Activated CD8-positive, alpha-beta T cell treated with anti-CD3 and anti-CD28 coated beads for 36 hours (primary cell): ENCODE measurements at regions not wholly inside any gene's neighbourhood (a gene's known extent, or its start where the extent isn't known, plus 50 kb on each side); places are given as distances from the start of the nearest gene placed in this dataset.

Experiments
- ATAC-seq: fragments of 200-7000 bp; cut with Tn5 transposase; one replicate; pipeline ENCODE4 v1.10.0; 2021; ENCODE audit warnings: mild to moderate bottlenecking, moderate library complexity
- CTCF ChIA-PET: fragments of 350-600 bp; sonication (Branson Sonifier 250); formaldehyde crosslinking; loops from one replicate; lab custom pipeline; 2021; ENCODE audit warnings: antibody characterized with exemption; lab: Charles Lee
- POLR2A ChIA-PET: fragments of 350-600 bp; sonication (Branson Sonifier 250); formaldehyde crosslinking; loops from one replicate; lab custom pipeline; 2021; ENCODE audit warnings: antibody characterized with exemption; lab: Charles Lee
- DNase-seq: peaks from one replicate; pipeline ENCODE4 v3.0.0-alpha.2; 2020
- H3K27ac Mint-ChIP-seq: one replicate; pipeline ENCODE4 v1.8.0; 2021; ENCODE audit warnings: mild to moderate bottlenecking, mixed read lengths
- H3K27me3 Mint-ChIP-seq: one replicate; pipeline ENCODE4 v1.8.0; 2021; ENCODE audit warnings: mixed read lengths
- H3K36me3 Mint-ChIP-seq: one replicate; pipeline ENCODE4 v1.8.0; 2021; ENCODE audit warnings: low read depth, mixed read lengths
- H3K4me1 Mint-ChIP-seq: one replicate; pipeline ENCODE4 v1.8.0; 2021; ENCODE audit warnings: low read depth, mixed read lengths
- H3K4me3 Mint-ChIP-seq: one replicate; pipeline ENCODE4 v1.8.0; 2021; ENCODE audit warnings: mild to moderate bottlenecking, moderate library complexity, mixed read lengths
- H3K9me3 Mint-ChIP-seq: one replicate; pipeline ENCODE4 v1.8.0; 2021; ENCODE audit warnings: mixed read lengths
- intact Hi-C: fragments of 100-400 bp; cut with micrococcal nuclease; formaldehyde crosslinking; loops from one replicate; pipeline ENCODE4 v1.10.0; 2022
- TF ChIP-seq, protein P1 (sequence below): fragments of 200-600 bp; IDR thresholded peaks from one replicate; pipeline ENCODE4 v1.8.0; 2022; ENCODE audit warnings: antibody characterized with exemption, mild to moderate bottlenecking

DNA sequence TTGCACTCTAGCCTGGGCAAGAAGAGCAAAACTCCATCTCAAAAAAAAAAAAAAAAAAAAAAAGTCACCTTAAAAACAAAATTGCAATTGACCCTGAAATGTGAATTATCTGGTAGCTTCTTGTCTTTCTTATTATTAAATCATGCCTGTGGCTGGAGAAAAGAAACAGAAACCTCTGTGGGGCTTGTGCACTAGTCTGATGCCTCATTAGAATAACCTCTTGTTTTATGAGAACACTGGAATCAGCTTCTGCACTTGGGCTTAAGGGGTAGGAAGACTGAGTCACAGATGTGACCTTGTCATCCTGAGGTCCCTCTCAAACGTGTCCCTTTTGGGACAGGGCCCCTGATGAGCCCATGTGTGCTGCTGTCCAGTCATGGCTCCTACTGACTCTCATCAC lies 237.9 kb downstream of the DACT1 start:
- Mint-ChIP-seq H3K9me3 (no peaks in the 10 kb centered on the region), H3K36me3 (no peaks in the 10 kb centered on the region), H3K4me3 (no peak overlapping the region), H3K27ac (no peak overlapping the region), H3K4me1 (no peaks in the 10 kb centered on the region), H3K27me3 (no peaks in the 10 kb centered on the region)
- DNase-seq = no peak
- ChIA-PET POLR2A (no interaction called here), CTCF (no interaction called here)
- ATAC-seq = no peak
- TF ChIP-seq, protein P1, sequence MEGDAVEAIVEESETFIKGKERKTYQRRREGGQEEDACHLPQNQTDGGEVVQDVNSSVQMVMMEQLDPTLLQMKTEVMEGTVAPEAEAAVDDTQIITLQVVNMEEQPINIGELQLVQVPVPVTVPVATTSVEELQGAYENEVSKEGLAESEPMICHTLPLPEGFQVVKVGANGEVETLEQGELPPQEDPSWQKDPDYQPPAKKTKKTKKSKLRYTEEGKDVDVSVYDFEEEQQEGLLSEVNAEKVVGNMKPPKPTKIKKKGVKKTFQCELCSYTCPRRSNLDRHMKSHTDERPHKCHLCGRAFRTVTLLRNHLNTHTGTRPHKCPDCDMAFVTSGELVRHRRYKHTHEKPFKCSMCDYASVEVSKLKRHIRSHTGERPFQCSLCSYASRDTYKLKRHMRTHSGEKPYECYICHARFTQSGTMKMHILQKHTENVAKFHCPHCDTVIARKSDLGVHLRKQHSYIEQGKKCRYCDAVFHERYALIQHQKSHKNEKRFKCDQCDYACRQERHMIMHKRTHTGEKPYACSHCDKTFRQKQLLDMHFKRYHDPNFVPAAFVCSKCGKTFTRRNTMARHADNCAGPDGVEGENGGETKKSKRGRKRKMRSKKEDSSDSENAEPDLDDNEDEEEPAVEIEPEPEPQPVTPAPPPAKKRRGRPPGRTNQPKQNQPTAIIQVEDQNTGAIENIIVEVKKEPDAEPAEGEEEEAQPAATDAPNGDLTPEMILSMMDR = no peak
- intact Hi-C loops = no loop called here

DNA sequence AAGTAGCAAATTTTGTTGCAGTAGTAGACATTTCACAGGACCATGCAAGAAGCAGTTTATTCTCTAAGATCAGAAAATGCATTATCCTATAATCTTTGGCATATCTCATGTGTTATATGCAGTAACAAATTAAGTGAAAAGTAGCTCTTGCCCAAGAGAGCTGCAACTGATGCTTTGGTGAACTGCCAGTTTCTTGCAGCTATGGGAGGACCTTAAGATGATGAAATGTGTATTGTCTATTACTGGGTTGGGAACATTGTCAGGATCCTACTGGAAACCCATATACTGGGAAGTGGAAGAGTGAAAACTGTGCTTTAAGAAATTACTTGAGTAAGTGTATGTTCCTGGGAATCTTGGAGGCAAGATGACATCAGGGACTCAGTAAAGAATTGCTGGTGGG lies 238.8 kb downstream of the DACT1 start:
- TF ChIP-seq, protein P1 = no peak

DNA sequence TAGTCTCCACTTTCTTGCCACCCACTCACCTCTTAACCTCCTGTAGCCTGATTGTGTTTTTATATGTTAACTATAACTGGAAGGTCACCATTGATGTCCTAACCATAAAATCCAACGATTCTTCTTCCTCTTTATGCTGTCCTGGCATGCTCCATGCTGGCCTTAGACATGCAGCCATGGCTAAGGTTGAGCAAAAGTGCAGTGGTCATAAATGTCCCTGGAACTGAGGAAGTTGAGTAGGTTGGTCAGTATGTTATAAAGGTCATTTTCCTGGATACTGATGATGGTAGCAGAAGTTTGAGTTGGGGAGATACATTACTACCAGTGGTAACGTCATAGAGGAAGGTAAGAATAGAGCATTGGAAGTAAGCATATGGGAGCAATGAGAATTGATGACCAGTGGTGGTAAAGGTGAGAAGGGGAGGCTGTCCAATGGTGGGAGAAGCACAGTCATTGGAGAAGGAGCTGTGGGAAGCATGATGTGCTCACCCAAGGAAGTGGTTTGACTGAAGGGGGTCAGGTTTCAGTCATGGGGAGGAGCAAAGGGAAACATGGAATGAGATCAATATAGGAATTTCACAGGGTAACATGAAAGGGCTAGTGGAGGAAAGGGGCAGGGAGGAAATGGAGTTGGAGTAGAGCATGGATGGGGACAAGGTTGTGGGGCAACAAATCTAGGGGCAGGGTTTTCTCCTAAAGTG lies 240.8 kb downstream of the DACT1 start:
- no peaks in the 10 kb centered on the region for H3K4me1 Mint-ChIP-seq
- H3K36me3 Mint-ChIP-seq = no peaks in the 10 kb centered on the region
- no peak for DNase-seq
- no peak for ATAC-seq
- ChIA-PET CTCF (no interaction called here), POLR2A (no interaction called here)
- no peak overlapping the region for H3K27ac Mint-ChIP-seq
- H3K9me3 Mint-ChIP-seq = no peaks in the 10 kb centered on the region
- TF ChIP-seq, protein P1 = no peak
- no peaks in the 10 kb centered on the region for H3K27me3 Mint-ChIP-seq
- H3K4me3 Mint-ChIP-seq = no peak overlapping the region
- intact Hi-C loops = no loop called here

More for the DNA sequence above, 238.8 kb downstream of the DACT1 start:
- no peak overlapping the region for H3K27ac Mint-ChIP-seq
- no peak for DNase-seq
- no peak overlapping the region for H3K4me3 Mint-ChIP-seq
- no peaks in the 10 kb centered on the region for H3K4me1 Mint-ChIP-seq
- intact Hi-C loops = no loop called here
- ChIA-PET POLR2A (interaction anchor here (0.9 kb wide), 1 partner anchor 277 kb away, joined by 3 read pairs; no protein-coding TSS in a partner anchor), CTCF (no interaction called here)
- no peaks in the 10 kb centered on the region for H3K27me3 Mint-ChIP-seq
- no peaks in the 10 kb centered on the region for H3K9me3 Mint-ChIP-seq
- ATAC-seq = no peak
- H3K36me3 Mint-ChIP-seq = no peaks in the 10 kb centered on the region

DNA sequence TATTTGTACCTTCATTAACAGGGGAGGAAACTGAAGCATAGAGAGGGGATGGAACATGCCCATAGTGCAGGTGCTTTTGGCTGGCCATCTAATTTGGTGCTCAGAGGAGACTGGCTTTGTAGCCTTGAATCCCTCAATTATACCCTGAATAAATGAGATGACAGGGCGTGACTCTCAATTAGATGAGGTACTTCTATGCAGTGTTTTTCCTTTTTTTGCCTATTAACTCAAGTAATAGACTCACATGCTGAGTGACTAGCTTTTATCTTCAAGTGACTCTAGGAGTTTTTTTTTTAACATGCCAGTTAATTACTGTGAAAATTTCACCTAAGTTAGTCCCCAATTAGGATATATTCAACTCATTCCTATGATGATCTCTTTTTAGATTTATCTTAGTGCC lies 243.7 kb downstream of the DACT1 start:
- CTCF ChIA-PET = no interaction called here
- H3K9me3 Mint-ChIP-seq = no peaks in the 10 kb centered on the region
- ATAC-seq = no peak
- POLR2A ChIA-PET = no interaction called here
- intact Hi-C loops = no loop called here
- no peaks in the 10 kb centered on the region for H3K4me1 Mint-ChIP-seq
- no peak for DNase-seq
- H3K4me3 Mint-ChIP-seq = no peak overlapping the region
- no peak overlapping the region for H3K27ac Mint-ChIP-seq
- no peaks in the 10 kb centered on the region for H3K36me3 Mint-ChIP-seq
- peaks cover 1% of the 10 kb centered on the region for H3K27me3 Mint-ChIP-seq
- TF ChIP-seq, protein P1 = no peak

DNA sequence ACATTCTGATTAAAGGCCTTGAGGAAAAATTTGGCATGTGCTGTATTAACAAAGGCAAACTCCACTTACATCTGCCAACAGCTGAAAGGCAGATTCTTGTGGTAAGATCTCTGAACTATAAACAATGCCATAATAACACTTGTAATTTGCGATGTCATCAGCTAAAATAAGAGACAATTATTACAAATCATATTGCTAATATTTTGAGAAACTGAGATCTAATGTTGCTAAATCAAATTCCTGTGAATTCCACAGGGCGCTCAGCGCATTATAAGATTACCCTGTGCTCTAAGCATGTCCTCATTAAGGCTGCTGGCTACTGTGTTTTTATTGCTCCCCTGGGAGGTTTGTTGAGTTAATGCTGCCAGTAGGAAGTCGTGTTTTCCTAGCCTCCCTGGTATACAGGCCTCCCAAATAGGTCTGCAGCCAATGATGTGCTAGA lies 244.8 kb downstream of the DACT1 start:
- no peak for ATAC-seq
- no peaks in the 10 kb centered on the region for H3K9me3 Mint-ChIP-seq

More for the DNA sequence above, 244.8 kb downstream of the DACT1 start:
- POLR2A ChIA-PET = no interaction called here
- H3K36me3 Mint-ChIP-seq = no peaks in the 10 kb centered on the region
- H3K4me1 Mint-ChIP-seq = no peaks in the 10 kb centered on the region
- intact Hi-C loops = no loop called here
- no peak for DNase-seq
- TF ChIP-seq, protein P1 = no peak
- H3K27ac Mint-ChIP-seq = no peak overlapping the region
- peaks cover 5% of the 10 kb centered on the region for H3K27me3 Mint-ChIP-seq
- CTCF ChIA-PET = no interaction called here
- H3K4me3 Mint-ChIP-seq = no peak overlapping the region
